A549 (cell line): ENCODE measurements at regions not wholly inside any gene's neighbourhood (a gene's known extent, or its start where the extent isn't known, plus 50 kb on each side); places are given as distances from the start of the nearest gene placed in this dataset.

Experiments
- ATAC-seq, 2 experiments: fragments of 200-7000 bp in 1 of 2; fragments of >200 bp in 1 of 2; cut with Nextera tagmentation in 1 of 2; cut with Tn5 transposase in 1 of 2; 3 replicates each; pipeline versions ENCODE4 v1.8.0 to v1.9.1; 2018 to 2020; ENCODE audit warnings: mild to moderate bottlenecking in 1 of 2, moderate library complexity in 1 of 2
- CTCF ChIA-PET: fragments of 300-600 bp; sonication (Branson Sonifier 250); formaldehyde crosslinking; extraction: SDS; loops from one replicate; lab custom pipeline; 2021; ENCODE audit warnings: antibody characterized with exemption, inconsistent platforms; lab: Yijun Ruan, JAX
- POLR2A ChIA-PET: fragments of 350-600 bp; formaldehyde crosslinking; extraction: SDS; loops from one replicate; lab custom pipeline; 2021; ENCODE audit warnings: antibody characterized with exemption, inconsistent platforms; lab: Yijun Ruan, JAX
- DNase-seq, 2 experiments: peaks; one replicate each; pipeline versions ENCODE4 v3.0.0 to v3.0.0-alpha.2; 2011 to 2016; ENCODE audit warnings: low read depth in 1 of 2, low spot score in 1 of 2
- FAIRE-seq: peaks from 2 replicates; lab custom pipeline; 2011; peaks lifted over from hg19 to GRCh38; lab: Jason Lieb, UNC
- H3K27ac ChIP-seq, 2 experiments: fragments of >200 bp; sonication (Bioruptor Twin); formaldehyde crosslinking; 3 replicates each; pipeline ENCODE4 v1.5.1; 2016 to 2017
- H3K4me1 ChIP-seq: fragments of >200 bp; sonication (Bioruptor Twin); formaldehyde crosslinking; 3 replicates; pipeline ENCODE4 v1.6.1; 2016
- H3K4me2 ChIP-seq: fragments of >200 bp; sonication (Bioruptor Twin); formaldehyde crosslinking; 3 replicates; pipeline ENCODE4 v1.6.1; 2016
- H3K4me3 ChIP-seq: fragments of >200 bp; sonication (Bioruptor Twin); formaldehyde crosslinking; 3 replicates; pipeline ENCODE4 v1.5.1; 2016
- H3K9me3 ChIP-seq: fragments of >200 bp; sonication (Bioruptor Twin); formaldehyde crosslinking; 3 replicates; pipeline ENCODE4 v1.6.1; 2016
- ATOH8 ChIP-seq: fragments of 250-450 bp; sonication (Bioruptor Pico); IDR thresholded peaks from 2 replicates; pipeline ENCODE4 v1.5.0; 2020; ENCODE audit warnings: low read depth, mild to moderate bottlenecking, moderate library complexity
- CBX2 ChIP-seq: fragments of 200-600 bp; sonication (generic); IDR thresholded peaks from 2 replicates; pipeline ENCODE4 v1.6.1; 2016; ENCODE audit warnings: low read depth, mild to moderate bottlenecking, borderline replicate concordance
- CEBPB ChIP-seq, 2 experiments: fragments of >200 bp in 1 of 2; sonication (Bioruptor Twin) in 1 of 2; formaldehyde crosslinking in 1 of 2; IDR thresholded peaks; 2 replicates each; pipeline ENCODE4 v1.6.1; 2012 to 2016
- EHMT2 ChIP-seq: fragments of 200-600 bp; sonication (generic); IDR thresholded peaks from 2 replicates; pipeline ENCODE4 v1.6.1; 2016; ENCODE audit warnings: antibody characterized with exemption, low read depth, mild to moderate bottlenecking, moderate library complexity
- ELK1 ChIP-seq: fragments of 150-350 bp; IDR thresholded peaks from 2 replicates; pipeline ENCODE4 v1.6.1; 2014; ENCODE audit warnings: low read depth, mild to moderate bottlenecking, low read length
- GATA3 ChIP-seq: IDR thresholded peaks from 2 replicates; pipeline ENCODE4 v1.6.1; 2012; ENCODE audit warnings: borderline replicate concordance
- HES2 ChIP-seq: fragments of >200 bp; sonication (Bioruptor Twin); formaldehyde crosslinking; IDR thresholded peaks from 2 replicates; pipeline ENCODE4 v1.6.1; 2016
- HEYL ChIP-seq: fragments of 250-450 bp; sonication (Bioruptor Pico); IDR thresholded peaks from 2 replicates; pipeline ENCODE4 v1.8.0; 2021; ENCODE audit warnings: mild to moderate bottlenecking, moderate library complexity
- HMGXB4 ChIP-seq: fragments of 250-450 bp; sonication (Bioruptor Pico); IDR thresholded peaks from 2 replicates; pipeline ENCODE4 v1.5.0; 2021; ENCODE audit warnings: mild to moderate bottlenecking, moderate library complexity, borderline replicate concordance
- HOXA7 ChIP-seq: fragments of 250-450 bp; sonication (Bioruptor Pico); IDR thresholded peaks from 2 replicates; pipeline ENCODE4 v1.5.0; 2020; ENCODE audit warnings: mild to moderate bottlenecking, moderate library complexity
- HOXB13 ChIP-seq: fragments of 250-450 bp; sonication (Bioruptor Pico); IDR thresholded peaks from 2 replicates; pipeline ENCODE4 v1.5.0; 2020; ENCODE audit warnings: low read depth, mild to moderate bottlenecking, moderate library complexity
- JUN ChIP-seq, 2 experiments: fragments of >200 bp; sonication (Bioruptor Twin); formaldehyde crosslinking; IDR thresholded peaks; 2 replicates in 1 of 2; 3 replicates in 1 of 2; pipeline ENCODE4 v1.6.1; 2016 to 2017
- JUNB ChIP-seq: fragments of >200 bp; sonication (Bioruptor Twin); formaldehyde crosslinking; IDR thresholded peaks from 2 replicates; pipeline ENCODE4 v1.6.1; 2016
- MAX ChIP-seq: IDR thresholded peaks from 2 replicates; pipeline ENCODE4 v1.6.1; 2012
- MYC ChIP-seq: IDR thresholded peaks from 2 replicates; pipeline ENCODE4 v1.6.1; 2012; ENCODE audit warnings: mild to moderate bottlenecking, inconsistent platforms, low read length, improper control_type of control experiment, borderline replicate concordance
- POLR2AphosphoS2 ChIP-seq: conservative IDR thresholded peaks from 2 replicates; pipeline ENCODE4 v1.6.1; 2012; ENCODE audit warnings: low read length, improper control_type of control experiment, inconsistent platforms
- RCOR1 ChIP-seq: fragments of 150-350 bp; IDR thresholded peaks from 2 replicates; pipeline ENCODE4 v1.6.1; 2014; ENCODE audit warnings: antibody characterized with exemption, low read length, low read depth
- RFX5 ChIP-seq: fragments of 450-650 bp; IDR thresholded peaks from 2 replicates; pipeline ENCODE4 v1.7.1; 2014; ENCODE audit warnings: antibody characterized with exemption, mild to moderate bottlenecking, moderate library complexity
- TP53 ChIP-seq: fragments of 250-450 bp; sonication (Bioruptor Pico); IDR thresholded peaks from 2 replicates; pipeline ENCODE4 v1.5.0; 2021; ENCODE audit warnings: mild to moderate bottlenecking, moderate library complexity
- WGBS: methylation state at CpG from one replicate; pipeline ENCODE4 v1.1.6; 2017; ENCODE audit errors: missing lambda C conversion rate; 5-methylcytosine and 5-hydroxymethylcytosine counted together

GRCh38 chr4:116469582-116469981 lies 615.8 kb downstream of the TRAM1L1 start (continued):
- no peak for TF ChIP-seq ELK1

- Histone ChIP-seq H3K4me2 (no peak overlapping the region), H3K4me3 (no peak overlapping the region), H3K4me1 (no peaks in the 10 kb centered on the region), H3K27ac (no peak overlapping the region), H3K9me3 (no peaks in the 10 kb centered on the region)
- ChIA-PET CTCF (no interaction called here), POLR2A (no interaction called here)
- no peak for DNase-seq
- no peak for FAIRE-seq
- ATAC-seq, result no peak
- 70% methylated on average over 18 of the region's 19 CpGs for WGBS
- no peak for TF ChIP-seq CEBPB (IDR thresholded peaks at IDR 0.05)
- no peak for TF ChIP-seq EHMT2
- no peak for TF ChIP-seq GATA3
- no peak for TF ChIP-seq HMGXB4 (CRISPR knock-in tag)
These were observed 632.2 kb downstream of the TRAM1L1 start for GRCh38 chr4:116453127-116453526.

- POLR2A ChIA-PET, result no interaction called here
- DNase-seq (no peak), ATAC-seq (no peak), FAIRE-seq (no peak)
- Histone ChIP-seq H3K4me1 (no peaks in the 10 kb centered on the region), H3K9me3 (no peaks in the 10 kb centered on the region), H3K4me2 (no peak overlapping the region), H3K27ac (no peak overlapping the region), H3K4me3 (no peak overlapping the region)
- WGBS, result 20% methylated on average over 2 of the region's 2 CpGs
- CTCF ChIA-PET, result no interaction called here
- TF ChIP-seq HOXA7 (CRISPR knock-in tag) (no peak), HOXB13 (CRISPR knock-in tag) (no peak), JUN (IDR thresholded peaks at IDR 0.05) (no peak), CBX2 (no peak), JUNB (no peak), TP53 (CRISPR knock-in tag) (no peak), HMGXB4 (CRISPR knock-in tag) (no peak), RFX5 (no peak), POLR2AphosphoS2 (no peak), MYC (no peak), RCOR1 (no peak), ELK1 (no peak), HES2 (no peak), ATOH8 (CRISPR knock-in tag) (no peak), HEYL (CRISPR knock-in tag) (no peak), MAX (no peak)
These were observed 635.6 kb downstream of the TRAM1L1 start for GRCh38 chr4:116449764-116450163.
